IMR-90 (cell line): ENCODE measurements at regions not wholly inside any gene's neighbourhood (a gene's known extent, or its start where the extent isn't known, plus 50 kb on each side); places are given as distances from the start of the nearest gene placed in this dataset.

ENCODE experiments used
- ATAC-seq: fragments of 200-7000 bp; cut with Tn5 transposase; 2 replicates; pipeline ENCODE4 v1.9.1; 2020; ENCODE audit warnings: low read depth, mild to moderate bottlenecking, moderate library complexity
- BruUV-seq: library from RNA; stranded (reverse); fragments of 400-500 nt; replicated peaks from 2 replicates; lab custom pipeline; 2021; lab: Mats Ljungman, UMichigan
- CTCF ChIA-PET: fragments of 300-600 bp; formaldehyde crosslinking; extraction: SDS; loops from one replicate; lab custom pipeline; 2021; ENCODE audit warnings: antibody characterized with exemption; lab: Yijun Ruan, JAX
- POLR2A ChIA-PET: fragments of 300-600 bp; sonication (Branson Sonifier 250); formaldehyde crosslinking; loops from one replicate; lab custom pipeline; 2022; ENCODE audit warnings: antibody characterized with exemption; ENCODE audit not compliant: unreplicated experiment; lab: Charles Lee
- DNase-seq: peaks from one replicate; pipeline ENCODE4 v3.0.0; 2013
- H2AFZ ChIP-seq: replicated peaks from 2 replicates; pipeline ENCODE3; 2013; ENCODE audit warnings: low read length, mild to moderate bottlenecking; ENCODE audit not compliant: poor library complexity
- H2AK5ac ChIP-seq: 2 replicates; pipeline ENCODE4 v1.6.1; 2013; ENCODE audit warnings: low read depth, low read length, inconsistent platforms
- H2AK9ac ChIP-seq: replicated peaks from 2 replicates; pipeline ENCODE3; 2013; ENCODE audit warnings: mild to moderate bottlenecking, low read depth, low read length, moderate library complexity; ENCODE audit not compliant: poor library complexity
- H2BK120ac ChIP-seq: 2 replicates; pipeline ENCODE4 v1.6.1; 2013; ENCODE audit warnings: low read depth, low read length, inconsistent platforms
- H2BK15ac ChIP-seq: 3 replicates; pipeline ENCODE4 v1.6.1; 2013; ENCODE audit warnings: low read depth, low read length, inconsistent platforms
- H2BK20ac ChIP-seq: 2 replicates; pipeline ENCODE4 v1.6.1; 2013; ENCODE audit warnings: low read depth, mild to moderate bottlenecking, inconsistent platforms, low read length, moderate library complexity
- H2BK5ac ChIP-seq: 2 replicates; pipeline ENCODE4 v1.6.1; 2013; ENCODE audit warnings: mild to moderate bottlenecking, low read depth, low read length, inconsistent platforms; ENCODE audit not compliant: poor library complexity, severe bottlenecking
- H3K14ac ChIP-seq: replicated peaks from 2 replicates; pipeline ENCODE4 v1.6.1; 2013; ENCODE audit warnings: low read depth, low read length, inconsistent platforms
- H3K18ac ChIP-seq: 2 replicates; pipeline ENCODE4 v1.6.1; 2013; ENCODE audit warnings: low read depth, low read length, control low read depth
- H3K23ac ChIP-seq: 2 replicates; pipeline ENCODE4 v1.6.1; 2013; ENCODE audit warnings: low read depth, low read length, inconsistent platforms
- H3K27ac ChIP-seq: 2 replicates; pipeline ENCODE4 v1.5.1; 2013; ENCODE audit warnings: mild to moderate bottlenecking, control low read depth, low read length; ENCODE audit not compliant: insufficient read depth
- H3K27me3 ChIP-seq: 2 replicates; pipeline ENCODE4 v1.6.1; 2013; ENCODE audit warnings: low read length; ENCODE audit not compliant: control insufficient read depth, insufficient read depth
- H3K36me3 ChIP-seq: 2 replicates; pipeline ENCODE4 v1.6.1; 2013; ENCODE audit warnings: low read length, mixed read lengths; ENCODE audit not compliant: control insufficient read depth, insufficient read depth
- H3K4ac ChIP-seq: 2 replicates; pipeline ENCODE4 v1.6.1; 2013; ENCODE audit warnings: low read depth, low read length, inconsistent platforms
- H3K4me1 ChIP-seq: 2 replicates; pipeline ENCODE4 v1.6.1; 2013; ENCODE audit warnings: low read length, mixed read lengths; ENCODE audit not compliant: control insufficient read depth, insufficient read depth
- H3K4me2 ChIP-seq: 2 replicates; pipeline ENCODE4 v1.6.1; 2013; ENCODE audit warnings: low read depth, mild to moderate bottlenecking, control low read depth, low read length, moderate library complexity
- H3K4me3 ChIP-seq: 2 replicates; pipeline ENCODE4 v1.5.1; 2013; ENCODE audit warnings: low read depth, mild to moderate bottlenecking, control low read depth, low read length, moderate library complexity; ENCODE audit not compliant: insufficient read depth
- H3K56ac ChIP-seq: 2 replicates; pipeline ENCODE4 v1.6.1; 2013; ENCODE audit warnings: low read length, inconsistent platforms; ENCODE audit not compliant: insufficient read depth; ENCODE audit errors: extremely low read depth
- H3K79me1 ChIP-seq, 2 experiments: 2 replicates each; pipeline ENCODE4 v1.6.1; 2013; ENCODE audit warnings: low read length in 2 of 2, inconsistent platforms in 1 of 2, low read depth in 1 of 2
- H3K9ac ChIP-seq: 2 replicates; pipeline ENCODE4 v1.6.1; 2013; ENCODE audit warnings: low read depth, low read length, control low read depth
- H3K9me1 ChIP-seq: 2 replicates; pipeline ENCODE4 v1.6.1; 2013; ENCODE audit warnings: low read length, inconsistent platforms; ENCODE audit not compliant: insufficient read depth
- H3K9me3 ChIP-seq: 2 replicates; pipeline ENCODE4 v1.6.1; 2013; ENCODE audit warnings: low read length; ENCODE audit not compliant: control insufficient read depth, insufficient read depth
- H4K20me1 ChIP-seq: 2 replicates; pipeline ENCODE4 v1.6.1; 2013; ENCODE audit warnings: low read length, inconsistent platforms; ENCODE audit not compliant: insufficient read depth
- H4K5ac ChIP-seq: 2 replicates; pipeline ENCODE4 v1.6.1; 2013; ENCODE audit warnings: mild to moderate bottlenecking, low read depth, low read length, control low read depth
- H4K8ac ChIP-seq, 2 experiments: 2 replicates each; pipeline ENCODE4 v1.6.1; 2013; ENCODE audit warnings: low read depth in 2 of 2, low read length in 2 of 2, control low read depth in 1 of 2, inconsistent platforms in 1 of 2
- H4K91ac ChIP-seq: 2 replicates; pipeline ENCODE4 v1.6.1; 2013; ENCODE audit warnings: low read depth, low read length, inconsistent platforms; ENCODE audit not compliant: insufficient read depth
- NFE2L2 ChIP-seq: fragments of 150-350 bp; IDR thresholded peaks from 2 replicates; pipeline ENCODE4 v1.6.1; 2016; ENCODE audit warnings: low read depth, mild to moderate bottlenecking, low read length
- RFX5 ChIP-seq: IDR thresholded peaks from 2 replicates; pipeline ENCODE4 v1.8.0; 2012; ENCODE audit warnings: low read depth, mild to moderate bottlenecking, low read length, moderate library complexity
- SMC3 ChIP-seq: fragments of 150-350 bp; IDR thresholded peaks from 2 replicates; pipeline ENCODE4 v1.6.1; 2016; ENCODE audit warnings: low read depth, mild to moderate bottlenecking, antibody characterized with exemption, low read length, moderate library complexity
- USF2 ChIP-seq: fragments of 150-350 bp; IDR thresholded peaks from 2 replicates; pipeline ENCODE4 v1.6.1; 2017; ENCODE audit warnings: mild to moderate bottlenecking, antibody characterized with exemption, low read length, low read depth
- WGBS, 2 experiments: methylation state at CpG; one replicate each; pipeline versions ENCODE4 v1.1.5 to v1.1.7; 2013; ENCODE audit warnings: missing lambda C conversion rate in 2 of 2; ENCODE audit not compliant: insufficient read length in 1 of 2; ENCODE audit errors: extremely low coverage in 2 of 2; 5-methylcytosine and 5-hydroxymethylcytosine counted together
- dilution Hi-C: fragments of 300-500 bp; cut with HindIII; formaldehyde crosslinking; loops from one replicate; pipeline ENCODE4 v1.14.3; 2018; ENCODE audit warnings: low sequenced_read_pairs; ENCODE audit not compliant: unreplicated experiment
- in situ Hi-C: fragments of 300-500 bp; cut with MboI; formaldehyde crosslinking; loops from 3 replicates; pipeline ENCODE4 v1.14.3; 2019; ENCODE audit warnings: low sequenced_read_pairs, inconsistent platforms, mixed read lengths
- intact Hi-C: fragments of 100-400 bp; cut with micrococcal nuclease; formaldehyde crosslinking; loops from 2 replicates; pipeline ENCODE4 v1.10.0; 2022

DNA sequence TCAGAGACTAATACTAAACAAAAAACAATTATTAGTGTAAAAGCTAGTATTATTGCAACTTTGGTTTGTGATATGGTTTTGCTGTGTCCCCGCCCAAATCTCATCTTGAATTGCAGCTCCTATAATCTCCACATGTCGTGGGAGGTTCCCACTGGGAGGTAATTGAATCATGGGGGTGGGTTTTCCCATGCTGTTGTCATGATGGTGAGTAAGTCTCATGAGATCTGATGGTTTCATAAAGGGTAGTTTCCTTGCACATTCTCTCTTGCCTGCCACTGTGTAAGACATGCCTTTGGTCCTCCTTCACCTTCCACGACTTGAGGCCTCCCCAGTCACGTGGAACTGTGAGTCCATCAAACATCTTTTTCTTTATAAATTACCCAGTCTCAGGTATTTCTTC, 325.9 kb upstream of the DAB2 start:
- Histone ChIP-seq H4K20me1 (no peaks in the 10 kb centered on the region), H2BK5ac (no peak overlapping the region), H2BK20ac (no peak overlapping the region), H3K4me3 (no peak overlapping the region), H2AK5ac (no peak overlapping the region), H3K18ac (no peak overlapping the region), H3K23ac (no peak overlapping the region), H4K91ac (no peak overlapping the region), H2AK9ac (no peak overlapping the region), H3K56ac (no peak overlapping the region), H2BK15ac (no peak overlapping the region), H3K9me1 (peaks cover 2% of the 10 kb centered on the region; the same call in 1 of the 2 replicates), H3K14ac (no peak overlapping the region), H3K9ac (no peak overlapping the region), H3K27ac (no peak overlapping the region), H3K4me1 (0 out of 2 replicates have a peak, but pooled peaks cover 2% of the 10 kb centered on the region), H3K36me3 (no peaks in the 10 kb centered on the region), H2BK120ac (no peak overlapping the region), H3K4me2 (no peak overlapping the region), H2AFZ (no peak overlapping the region), H3K79me1 (no peaks in the 10 kb centered on the region), H3K4ac (no peak overlapping the region), H4K5ac (no peak overlapping the region), H3K9me3 (no peaks in the 10 kb centered on the region), H3K27me3 (no peaks in the 10 kb centered on the region), H4K8ac (no peak overlapping the region)
- DNase-seq: no peak
- ATAC-seq: no peak
- CTCF ChIA-PET: no interaction called here
- no peak for TF ChIP-seq SMC3
- no peak for TF ChIP-seq NFE2L2
- TF ChIP-seq USF2: no peak
- no peak for TF ChIP-seq RFX5
- POLR2A ChIA-PET: no interaction called here
- no CpG with 5 or more reads among the region's 4 CpGs for WGBS, 2 experiments
- no TSS peak for BruUV-seq
- intact Hi-C loops (no loop called here), in situ Hi-C loops (loop anchor here (25.0 kb wide), 1 partner anchor 363 kb away; no protein-coding TSS in a partner anchor), dilution Hi-C loops (no loop called here)
